Left lobe of liver (tissue), 2 donors: ENCODE measurements at regions not wholly inside any gene's neighbourhood (a gene's known extent, or its start where the extent isn't known, plus 50 kb on each side); places are given as distances from the start of the nearest gene placed in this dataset.

Experiments
- ATAC-seq: fragments of 200-7000 bp; cut with Tn5 transposase; one replicate; pipeline ENCODE4 v1.9.1; 2020; ENCODE audit warnings: mild to moderate bottlenecking, moderate library complexity
- DNase-seq: peaks from one replicate; pipeline ENCODE4 v3.0.0-alpha.2; 2020; ENCODE audit warnings: low spot score
- donor health status: DM: no; HTN: no; CAD: no; lungs with moderate emphysema.
- donor health status: DM: no; HTN: yes; CAD: no.

- DNase-seq (no peak), ATAC-seq (no peak)
Observed at GRCh38 chr7:24178811-24179570, 105.0 kb upstream of the NPY start.

DNA sequence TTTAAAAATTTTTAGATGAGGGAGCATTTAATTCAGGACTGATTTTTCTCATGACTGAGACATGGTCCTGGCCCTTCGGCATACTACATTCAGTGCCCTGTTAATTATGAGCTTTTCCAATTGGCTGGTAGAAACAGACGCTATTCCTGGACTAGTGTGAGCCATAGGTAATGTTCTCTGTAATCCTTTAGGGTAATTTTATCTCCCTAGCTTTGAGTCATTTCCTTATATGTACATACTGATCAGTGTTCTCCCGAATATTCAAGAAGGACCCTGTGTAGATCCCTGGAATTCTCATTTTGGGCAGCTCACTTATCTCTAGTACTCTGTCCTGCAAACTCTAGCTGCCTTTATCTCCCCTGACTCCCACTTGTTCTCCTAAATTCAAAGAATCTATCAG lies 92.6 kb upstream of the NPY start:
- DNase-seq, result no peak
- no peak for ATAC-seq

GRCh38 chr7:24192053-24192452 lies 91.9 kb upstream of the NPY start:
- DNase-seq (no peak), ATAC-seq (no peak)

- ATAC-seq (peak; percentile 53), DNase-seq (no peak)
Observed at GRCh38 chr7:24192691-24193090, 91.3 kb upstream of the NPY start.

DNA sequence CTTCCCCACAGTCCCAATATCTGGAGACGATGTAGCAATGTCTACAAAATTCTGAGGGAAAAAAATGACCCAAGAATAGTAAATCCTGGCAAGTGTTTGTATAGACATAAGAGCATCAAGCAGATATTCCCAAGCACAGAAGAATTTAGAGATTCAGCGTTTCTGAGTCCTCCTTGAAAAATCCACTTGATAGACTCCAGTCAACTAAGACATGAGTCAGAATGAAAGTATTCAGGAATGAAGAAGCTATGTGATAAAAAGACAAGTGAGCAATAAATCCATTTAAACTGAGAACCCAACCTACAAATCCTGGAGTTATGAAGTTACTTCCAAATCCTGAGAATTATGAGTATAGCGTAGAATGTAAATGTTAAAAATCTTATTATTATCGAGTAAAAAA lies 86.1 kb upstream of the NPY start:
- no peak for ATAC-seq
- DNase-seq, result no peak

GRCh38 chr7:24199978-24200377 lies 84.0 kb upstream of the NPY start:
- ATAC-seq (no peak), DNase-seq (no peak)

GRCh38 chr7:24200407-24200966 lies 83.5 kb upstream of the NPY start:
- DNase-seq (no peak), ATAC-seq (no peak)

DNA sequence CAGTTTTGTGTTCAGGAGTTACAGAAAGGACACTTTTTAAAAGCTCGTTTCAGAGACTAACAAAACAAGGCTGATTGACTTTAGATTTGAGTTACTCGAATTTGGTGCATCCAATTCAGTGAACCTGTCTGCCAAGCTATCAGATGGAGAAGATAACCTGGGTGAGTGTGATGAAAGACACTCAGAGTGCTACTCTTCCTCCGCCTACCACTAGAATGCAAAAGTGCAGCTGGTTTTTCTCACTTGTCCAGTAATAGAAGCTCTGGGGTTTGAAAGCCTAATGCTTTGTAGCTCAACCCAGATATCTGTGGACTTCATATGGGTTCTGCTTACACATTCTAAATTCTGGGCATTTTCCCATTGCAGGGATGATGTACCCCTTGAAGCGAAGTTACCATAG lies 82.8 kb upstream of the NPY start:
- DNase-seq, result no peak
- ATAC-seq, result no peak

- ATAC-seq (no peak), DNase-seq (no peak)
Observed at GRCh38 chr7:24212073-24212472, 71.9 kb upstream of the NPY start.

DNA sequence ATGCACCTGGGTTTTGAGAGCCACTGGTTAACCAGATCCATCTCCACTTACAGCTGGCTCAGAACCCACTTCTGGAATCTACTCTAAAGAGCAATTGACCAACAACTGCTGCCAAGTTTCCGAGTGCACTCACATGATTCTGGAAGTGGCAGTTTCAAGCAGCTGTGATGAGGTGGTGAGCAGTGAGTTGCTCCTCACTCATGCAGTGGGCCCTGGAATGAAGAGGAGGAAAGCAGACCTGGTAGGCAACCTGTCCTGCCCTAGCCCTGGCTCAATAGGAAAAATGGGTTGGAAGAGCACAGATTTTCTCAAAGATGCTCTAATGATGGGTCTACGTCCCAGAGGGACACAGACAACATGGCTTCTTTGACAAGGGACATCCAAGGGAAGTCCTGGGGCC lies 70.7 kb upstream of the NPY start:
- DNase-seq (no peak), ATAC-seq (no peak)

DNA sequence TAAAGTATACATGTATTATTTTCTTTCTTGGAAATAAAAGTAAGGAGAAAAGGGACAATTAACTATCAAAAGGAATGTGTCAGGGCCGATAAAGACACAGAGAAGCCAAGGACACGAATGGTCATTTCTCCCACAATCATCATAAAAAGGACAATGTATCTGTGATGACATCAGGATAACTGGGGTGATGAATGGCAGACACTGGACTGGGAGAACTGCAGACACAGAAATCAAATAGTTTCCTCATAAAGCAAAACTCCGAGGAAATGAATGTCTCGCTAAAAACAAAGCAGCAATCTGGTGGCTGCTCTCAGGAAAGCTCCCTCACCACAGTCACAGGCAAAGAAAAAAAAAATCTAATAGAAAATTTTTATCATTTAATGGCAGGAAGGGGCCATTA lies 69.3 kb upstream of the NPY start:
- no peak for ATAC-seq
- no peak for DNase-seq

GRCh38 chr7:24216576-24217125 lies 67.3 kb upstream of the NPY start:
- DNase-seq (no peak), ATAC-seq (no peak)

DNA sequence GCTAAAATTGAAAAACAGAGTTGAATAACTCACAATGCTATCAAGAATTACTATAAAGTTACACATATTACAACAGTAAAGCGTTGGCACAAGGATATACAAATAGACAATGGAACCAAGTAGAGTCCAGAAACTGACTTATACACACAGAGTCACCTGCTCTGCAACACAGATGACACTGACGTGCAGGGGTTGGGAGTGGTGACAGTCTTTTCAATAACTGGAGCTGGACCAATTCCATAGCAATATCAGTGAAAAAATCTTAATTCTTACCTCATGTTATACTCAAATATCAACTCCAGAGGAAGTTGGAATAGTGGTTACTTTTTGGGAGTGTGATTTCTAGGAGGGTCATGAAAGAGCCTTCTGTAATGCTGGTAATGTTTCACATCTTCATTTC lies 62.5 kb upstream of the NPY start:
- no peak for DNase-seq
- no peak for ATAC-seq

- no peak for ATAC-seq
Observed at GRCh38 chr7:24227068-24227467, 56.9 kb upstream of the NPY start.

GRCh38 chr7:24227603-24228359 lies 56.2 kb upstream of the NPY start:
- ATAC-seq (no peak), DNase-seq (no peak)

More at GRCh38 chr7:24227068-24227467, 56.9 kb upstream of the NPY start:
- no peak for DNase-seq

DNA sequence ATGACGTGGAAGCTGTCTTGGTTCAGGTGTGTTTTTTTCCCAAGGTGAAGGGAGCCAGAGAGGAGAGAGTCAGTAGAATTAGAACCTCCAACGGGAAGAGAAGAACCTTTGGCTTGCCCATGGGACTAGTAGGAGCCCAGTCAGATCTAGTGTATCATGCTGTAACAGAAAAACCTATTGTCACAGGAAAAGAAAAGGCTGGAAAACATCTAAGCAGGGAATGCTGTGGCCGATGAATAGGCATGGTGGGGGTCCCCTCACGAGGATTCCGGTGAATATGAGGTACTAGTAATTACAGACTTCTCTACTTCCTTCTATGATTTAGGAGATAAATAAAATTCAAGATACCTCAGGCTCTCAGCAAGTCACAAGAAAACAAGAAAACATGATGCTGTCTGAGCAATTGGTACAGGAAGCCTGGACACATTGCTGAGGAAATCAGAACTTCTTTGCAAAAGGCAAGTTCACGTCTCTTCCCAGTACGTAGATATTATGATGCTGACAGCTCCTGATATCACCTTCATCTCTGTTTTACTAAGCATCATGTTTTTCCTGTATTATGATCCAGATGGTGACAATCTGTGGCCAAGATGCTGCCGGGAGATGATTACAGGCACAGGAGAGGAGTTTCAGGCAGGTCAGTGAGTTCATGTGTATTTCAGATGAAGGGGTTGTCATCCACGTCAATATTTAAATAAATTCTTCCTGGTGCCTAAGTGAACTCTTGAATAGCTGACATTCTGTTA lies 54.3 kb upstream of the NPY start:
- ATAC-seq (no peak), DNase-seq (no peak)

- no peak for ATAC-seq
Observed at GRCh38 chr7:24231493-24231892, 52.5 kb upstream of the NPY start.

DNA sequence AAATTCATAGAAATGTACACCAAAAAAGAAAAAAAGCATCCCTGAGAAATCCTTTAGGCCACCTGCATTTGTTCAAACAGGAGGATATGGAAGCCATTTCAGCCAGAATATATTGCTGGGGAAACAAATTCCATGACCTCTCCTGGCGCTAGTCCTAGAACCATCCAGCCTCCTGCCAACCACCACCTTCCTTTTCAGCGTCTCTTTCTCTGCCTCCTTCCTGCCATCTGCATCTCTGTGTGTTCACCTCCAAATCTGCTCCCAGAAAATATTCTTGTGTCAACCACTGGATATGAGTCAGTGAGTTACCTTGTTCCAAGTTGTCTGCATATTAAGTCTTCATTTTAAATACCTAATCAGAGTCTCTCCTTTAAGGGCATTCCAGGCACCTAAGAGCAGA lies 50.6 kb upstream of the NPY start:
- ATAC-seq, result no peak
- DNase-seq, result no peak

More at GRCh38 chr7:24231493-24231892, 52.5 kb upstream of the NPY start:
- no peak for DNase-seq
